Coronary artery (tissue), 2 donors: ENCODE measurements at regions not wholly inside any gene's neighbourhood (a gene's known extent, or its start where the extent isn't known, plus 50 kb on each side); places are given as distances from the start of the nearest gene placed in this dataset.

Experiments used
- DNase-seq: peaks from one replicate; pipeline ENCODE4 v3.0.0-alpha.2; 2017; ENCODE audit warnings: low spot score
- H3K27ac ChIP-seq, 2 donors: fragments of 200-600 bp; sonication (generic); one replicate each; pipeline ENCODE4 v1.5.1; 2016 to 2019
- H3K4me3 ChIP-seq: fragments of 200-600 bp; sonication (generic); 2 replicates; pipeline ENCODE4 v1.5.1; 2016; ENCODE audit warnings: mild to moderate bottlenecking, moderate library complexity
- TF ChIP-seq, protein P1 (sequence below): fragments of 200-600 bp; sonication (generic); IDR thresholded peaks from one replicate; pipeline ENCODE4 v1.5.1; 2019; ENCODE audit warnings: antibody characterized with exemption

DNA sequence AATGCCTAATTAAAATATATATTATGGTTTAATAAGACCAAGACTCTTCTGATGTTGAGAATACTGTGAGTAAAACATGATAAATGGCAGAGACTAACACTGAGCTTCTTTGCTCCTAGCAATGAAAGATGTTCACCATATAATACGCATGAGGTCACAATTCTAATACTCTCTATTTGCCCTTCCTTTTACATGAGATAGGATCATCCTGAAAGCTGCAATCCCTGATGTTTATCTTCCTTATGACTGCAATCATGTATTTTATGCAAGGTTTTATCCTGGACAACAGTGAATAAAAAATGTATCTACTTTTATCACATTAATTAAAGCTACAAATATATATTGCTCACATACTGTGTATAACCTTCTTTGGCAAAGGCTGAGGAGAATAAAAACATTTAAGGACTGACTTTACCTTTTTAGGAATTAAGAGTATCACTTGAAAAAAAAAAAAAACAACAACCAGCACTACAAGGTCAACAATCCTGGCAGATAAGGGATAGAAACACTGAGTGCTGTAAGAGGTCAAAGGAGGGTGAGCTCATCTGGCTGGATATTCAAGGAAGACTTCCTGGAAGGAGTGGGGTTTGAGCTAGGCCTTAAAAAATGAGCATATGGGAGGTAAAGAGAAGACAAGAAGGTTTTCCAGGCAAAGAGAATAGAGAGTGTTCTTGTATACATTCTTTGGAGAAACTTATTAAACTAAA lies 99.9 kb downstream of the AREG start:
- DNase-seq, result no peak
- TF ChIP-seq, protein P1, sequence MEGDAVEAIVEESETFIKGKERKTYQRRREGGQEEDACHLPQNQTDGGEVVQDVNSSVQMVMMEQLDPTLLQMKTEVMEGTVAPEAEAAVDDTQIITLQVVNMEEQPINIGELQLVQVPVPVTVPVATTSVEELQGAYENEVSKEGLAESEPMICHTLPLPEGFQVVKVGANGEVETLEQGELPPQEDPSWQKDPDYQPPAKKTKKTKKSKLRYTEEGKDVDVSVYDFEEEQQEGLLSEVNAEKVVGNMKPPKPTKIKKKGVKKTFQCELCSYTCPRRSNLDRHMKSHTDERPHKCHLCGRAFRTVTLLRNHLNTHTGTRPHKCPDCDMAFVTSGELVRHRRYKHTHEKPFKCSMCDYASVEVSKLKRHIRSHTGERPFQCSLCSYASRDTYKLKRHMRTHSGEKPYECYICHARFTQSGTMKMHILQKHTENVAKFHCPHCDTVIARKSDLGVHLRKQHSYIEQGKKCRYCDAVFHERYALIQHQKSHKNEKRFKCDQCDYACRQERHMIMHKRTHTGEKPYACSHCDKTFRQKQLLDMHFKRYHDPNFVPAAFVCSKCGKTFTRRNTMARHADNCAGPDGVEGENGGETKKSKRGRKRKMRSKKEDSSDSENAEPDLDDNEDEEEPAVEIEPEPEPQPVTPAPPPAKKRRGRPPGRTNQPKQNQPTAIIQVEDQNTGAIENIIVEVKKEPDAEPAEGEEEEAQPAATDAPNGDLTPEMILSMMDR, result no peak
- Histone ChIP-seq H3K27ac (no peak overlapping the region), H3K4me3 (no peak overlapping the region)

DNA sequence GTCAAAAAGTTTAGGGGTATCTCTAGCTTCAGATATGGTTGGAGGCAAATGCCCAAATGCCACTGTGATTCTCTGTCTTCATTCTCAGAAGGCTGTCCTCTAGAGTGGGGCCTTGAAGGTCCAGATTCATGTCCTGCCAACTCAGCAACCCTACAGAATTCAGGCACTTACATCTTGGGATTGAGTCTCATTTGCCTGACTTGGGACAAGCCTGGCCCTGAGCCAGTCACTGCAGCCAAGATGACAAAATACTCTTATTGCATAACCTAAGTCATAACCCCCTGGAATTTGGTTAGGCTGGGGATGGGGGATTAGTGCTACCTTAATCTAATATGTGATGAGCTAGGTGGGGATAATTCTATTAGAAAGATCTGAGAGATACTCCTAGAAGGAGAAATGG lies 100.5 kb downstream of the AREG start:
- TF ChIP-seq, protein P1, result no peak
- no peak for DNase-seq
- H3K27ac ChIP-seq, result no peak overlapping the region
- no peak overlapping the region for H3K4me3 ChIP-seq

DNA sequence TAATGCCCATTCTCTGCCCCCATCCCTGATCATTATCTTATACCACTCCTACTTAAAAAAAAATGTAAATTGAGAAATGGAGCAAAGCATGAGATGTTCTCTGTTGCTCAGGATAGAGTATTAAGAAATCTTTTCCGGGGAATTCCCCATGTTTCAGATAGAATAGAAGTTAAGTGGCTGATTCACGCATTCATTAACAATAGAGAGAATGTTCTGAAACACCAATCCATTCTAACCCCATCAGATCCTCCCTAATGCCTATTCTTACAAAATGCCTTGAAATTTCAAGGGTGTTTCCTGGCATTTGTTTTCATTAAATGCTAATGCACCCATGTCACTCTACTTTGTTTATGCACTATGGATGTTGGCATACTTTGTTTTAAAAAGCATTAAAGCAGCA lies 101.1 kb downstream of the AREG start:
- Histone ChIP-seq H3K4me3 (no peak overlapping the region), H3K27ac (no peak overlapping the region)
- TF ChIP-seq, protein P1, result no peak
- no peak for DNase-seq

DNA sequence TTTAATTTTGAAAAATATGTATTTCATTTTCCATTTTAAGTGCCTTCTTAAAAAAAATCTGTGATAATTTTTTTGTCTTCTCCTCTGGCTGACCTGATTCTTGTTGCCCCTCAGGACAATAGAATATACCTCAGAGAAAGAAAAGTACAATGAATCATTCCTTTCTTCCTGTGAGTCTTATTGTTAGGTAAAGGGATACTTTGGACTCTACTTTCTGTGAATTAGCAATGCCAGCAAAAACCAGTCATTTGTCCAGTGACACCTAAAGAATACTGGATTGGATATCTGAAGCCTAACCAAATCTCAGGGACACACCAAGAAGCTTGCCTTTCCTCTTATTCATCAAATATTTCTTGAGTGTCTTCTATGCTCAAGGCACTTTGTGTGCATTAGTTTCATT lies 102.1 kb downstream of the AREG start:
- TF ChIP-seq, protein P1, result no peak
- no peak overlapping the region for H3K4me3 ChIP-seq
- H3K27ac ChIP-seq, result no peak overlapping the region
- no peak for DNase-seq

DNA sequence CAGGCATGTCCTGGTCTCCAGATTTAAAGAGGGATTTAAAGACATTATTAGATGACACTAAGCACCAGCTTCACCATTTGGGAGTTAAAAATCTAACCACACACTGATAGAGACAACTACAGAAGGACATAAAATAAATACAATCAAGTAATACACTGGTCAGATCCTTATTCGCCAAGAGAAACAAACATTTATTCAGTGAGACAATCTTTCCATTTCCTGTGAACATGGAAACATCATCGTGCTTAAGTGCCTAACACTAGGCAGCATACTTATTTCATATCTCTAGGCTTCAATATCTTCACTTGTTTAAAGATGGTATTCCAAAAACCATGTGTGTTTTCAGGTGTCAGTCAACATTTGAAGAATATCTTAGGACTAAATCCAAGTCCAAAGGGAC lies 103.6 kb downstream of the AREG start:
- no peak for DNase-seq
- TF ChIP-seq, protein P1, result no peak
- H3K27ac ChIP-seq, result no peak overlapping the region
- H3K4me3 ChIP-seq, result no peak overlapping the region

DNA sequence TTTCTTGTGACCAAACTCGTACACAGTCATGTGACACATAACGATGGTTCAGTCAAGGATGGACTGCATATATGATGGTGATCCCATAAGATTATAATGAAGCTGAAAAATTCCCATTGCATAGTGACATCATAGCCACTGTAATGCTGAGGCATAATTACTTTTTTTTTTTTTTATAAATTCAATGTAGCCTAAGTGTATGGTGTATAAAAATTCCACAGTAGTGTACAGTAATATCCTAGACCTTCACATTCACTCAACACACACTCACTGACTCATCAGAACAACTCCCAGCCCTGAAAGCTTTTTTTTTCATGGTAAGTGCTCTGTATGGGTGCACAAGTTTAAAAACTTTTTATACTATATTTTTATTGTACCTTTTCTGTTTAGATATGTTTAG lies 105.0 kb downstream of the AREG start:
- H3K4me3 ChIP-seq, result no peak overlapping the region
- H3K27ac ChIP-seq, result no peak overlapping the region
- TF ChIP-seq, protein P1, result no peak

DNA sequence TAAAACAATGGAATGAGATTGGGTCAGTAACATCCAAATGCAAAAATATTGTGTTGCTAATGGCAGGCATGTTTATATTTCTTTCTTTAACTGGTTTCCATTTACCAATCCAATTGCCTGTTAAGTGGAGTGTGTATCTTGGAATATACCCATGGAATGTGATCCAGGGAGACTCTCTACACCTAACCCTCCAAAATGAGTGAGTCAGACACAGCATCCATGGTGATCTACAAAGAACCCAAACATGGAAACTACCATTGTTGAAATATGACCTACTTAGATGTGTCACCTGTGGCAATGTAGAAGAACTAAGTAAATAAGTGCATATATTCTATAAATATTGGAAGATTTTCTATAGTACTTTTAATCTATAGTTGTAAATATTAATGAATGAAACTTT lies 110.3 kb downstream of the AREG start:
- DNase-seq, result no peak
- TF ChIP-seq, protein P1, result no peak
- H3K27ac ChIP-seq, result no peak overlapping the region
- H3K4me3 ChIP-seq, result no peak overlapping the region

More for the DNA sequence above, 105.0 kb downstream of the AREG start:
- DNase-seq, result no peak
